ENCODE measurements at regions not wholly inside any gene's neighbourhood (a gene's known extent, or its start where the extent isn't known, plus 50 kb on each side); places are given as distances from the start of the nearest gene placed in this dataset.
"Not testable (repeated sequence)": the region's sequence is repeated elsewhere in the genome, so short reads cannot be mapped to it uniquely, and the experiment has no call there.

- DNase-seq = no peak
These were observed 223.9 kb upstream of the MAD2L1 start for GRCh38 chr4:120290553-120290952.

GRCh38 chr4:120286813-120287212 lies 220.2 kb upstream of the MAD2L1 start:
- no peak for DNase-seq

GRCh38 chr4:120281581-120281980 lies 214.9 kb upstream of the MAD2L1 start:
- no peak for DNase-seq

GRCh38 chr4:120277391-120277790 lies 210.7 kb upstream of the MAD2L1 start:
- DNase-seq = no peak

GRCh38 chr4:120266602-120267001 lies 200.0 kb upstream of the MAD2L1 start:
- no peak for DNase-seq

GRCh38 chr4:120263618-120264017 lies 197.0 kb upstream of the MAD2L1 start:
- DNase-seq = no peak

- DNase-seq = no peak
These were observed 194.5 kb upstream of the MAD2L1 start for GRCh38 chr4:120261117-120261516.

GRCh38 chr4:120256112-120256775 lies 189.6 kb upstream of the MAD2L1 start:
- not testable (repeated sequence) for DNase-seq

GRCh38 chr4:120238277-120238973 lies 171.8 kb upstream of the MAD2L1 start:
- no peak for DNase-seq

GRCh38 chr4:120236873-120237272 lies 170.2 kb upstream of the MAD2L1 start:
- DNase-seq = no peak

GRCh38 chr4:120232050-120232449 lies 165.4 kb upstream of the MAD2L1 start:
- no peak for DNase-seq

GRCh38 chr4:120228086-120228485 lies 161.4 kb upstream of the MAD2L1 start:
- no peak for DNase-seq

GRCh38 chr4:120227554-120227953 lies 160.9 kb upstream of the MAD2L1 start:
- no peak for DNase-seq

GRCh38 chr4:120225527-120225926 lies 158.9 kb upstream of the MAD2L1 start:
- DNase-seq = no peak

- DNase-seq = no peak
These were observed 152.3 kb upstream of the MAD2L1 start for GRCh38 chr4:120218981-120219380.

GRCh38 chr4:120215350-120215749 lies 148.7 kb upstream of the MAD2L1 start:
- DNase-seq = no peak

- DNase-seq = no peak
These were observed 144.9 kb upstream of the MAD2L1 start for GRCh38 chr4:120211408-120212015.

GRCh38 chr4:120209706-120210105 lies 143.1 kb upstream of the MAD2L1 start:
- DNase-seq = no peak

GRCh38 chr4:120207021-120207420 lies 140.4 kb upstream of the MAD2L1 start:
- DNase-seq = no peak

GRCh38 chr4:120202222-120202621 lies 135.6 kb upstream of the MAD2L1 start:
- no peak for DNase-seq

- not testable (repeated sequence) for DNase-seq
These were observed 134.0 kb upstream of the MAD2L1 start for GRCh38 chr4:120200573-120201110.

GRCh38 chr4:120198411-120198810 lies 131.8 kb upstream of the MAD2L1 start:
- no peak for DNase-seq

GRCh38 chr4:120177603-120178002 lies 111.0 kb upstream of the MAD2L1 start:
- no peak for DNase-seq

- no peak for DNase-seq
These were observed 108.6 kb upstream of the MAD2L1 start for GRCh38 chr4:120175272-120175671.
